Uterus (tissue), 3 donors: ENCODE measurements at regions not wholly inside any gene's neighbourhood (a gene's known extent, or its start where the extent isn't known, plus 50 kb on each side); places are given as distances from the start of the nearest gene placed in this dataset. TPM values are rescaled to one million over a fixed set of nuclear protein-coding genes. Genes with fewer than 3 reads are reported as not detected.

ENCODE experiments used
- DNase-seq, 2 donors: peaks; one replicate each; pipeline ENCODE4 v3.0.0-alpha.2; 2019 to 2020
- H3K27ac ChIP-seq, 2 donors: fragments of 200-600 bp; sonication (generic); 1 replicate in 1 of 2; 2 replicates in 1 of 2; pipeline ENCODE4 v1.5.1; 2016 to 2018
- H3K27me3 ChIP-seq, 2 donors: fragments of 200-600 bp; sonication (generic); one replicate each; pipeline ENCODE4 v1.5.1; 2018 to 2019; ENCODE audit warnings: control low read depth in 1 of 2
- H3K36me3 ChIP-seq, 2 donors: fragments of 200-600 bp; sonication (generic); one replicate each; pipeline ENCODE4 v1.5.1; 2019; ENCODE audit warnings: control low read depth in 1 of 2
- H3K4me1 ChIP-seq, 2 donors: fragments of 200-600 bp; sonication (generic); one replicate each; pipeline ENCODE4 v1.5.1; 2018 to 2019; ENCODE audit warnings: control low read depth in 1 of 2
- H3K4me3 ChIP-seq, 2 donors: fragments of 200-600 bp; sonication (generic); 1 replicate in 1 of 2; 2 replicates in 1 of 2; pipeline ENCODE4 v1.5.1; 2018 to 2019; ENCODE audit warnings: mild to moderate bottlenecking in 1 of 2
- H3K9me3 ChIP-seq, 2 donors: fragments of 200-600 bp; sonication (generic); one replicate each; pipeline ENCODE4 v1.5.1; 2019; ENCODE audit warnings: control low read depth in 1 of 2
- POLR2A ChIP-seq, 2 donors: fragments of 450-650 bp; IDR thresholded peaks; one replicate each; pipeline ENCODE4 v1.6.1; 2016; ENCODE audit warnings: antibody characterized with exemption in 2 of 2, mild to moderate bottlenecking in 1 of 2, moderate library complexity in 1 of 2
- intact Hi-C: fragments of 100-400 bp; cut with DNase I; formaldehyde crosslinking; loops from one replicate; pipeline ENCODE4 v1.15.1; 2023; ENCODE audit warnings: low total_unique reads
- small RNA-seq: library from RNA; depleted of rRNA; stranded (forward); fragments of <200 nt; gene quantifications from one replicate; pipeline ENCODE3, GENCODE V24; 2016
- TF ChIP-seq, protein P1 (sequence below), 4 experiments: fragments of 200-600 bp in 2 of 4; fragments of 450-650 bp in 2 of 4; sonication (generic) in 2 of 4; IDR thresholded peaks; one replicate each; pipeline ENCODE4 v1.5.1; 2016 to 2019; ENCODE audit warnings: antibody characterized with exemption in 4 of 4, mild to moderate bottlenecking in 2 of 4, moderate library complexity in 1 of 4
- donor health status: DM: yes; HTN: yes; CAD: no.

DNA sequence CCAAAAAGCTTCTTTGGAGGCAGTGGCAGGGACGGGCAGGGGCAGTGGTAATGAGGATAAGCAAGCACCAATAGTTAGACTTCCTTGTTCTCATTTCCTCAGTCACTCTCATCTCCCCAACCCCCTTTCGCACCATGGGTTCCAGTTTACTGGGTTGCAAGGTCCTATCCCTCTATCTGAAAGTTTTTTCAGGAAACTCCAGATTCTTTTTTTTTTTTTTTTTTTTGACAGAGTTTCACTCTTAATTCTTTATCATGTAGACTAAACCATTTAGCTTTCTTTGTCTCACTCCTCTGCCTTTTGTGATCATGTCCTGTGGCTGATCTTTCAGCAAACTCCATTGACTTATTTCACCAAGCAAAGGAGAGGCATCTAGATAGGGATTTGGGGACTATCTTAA, 51.4 kb upstream of the GMDS start:
- TF ChIP-seq POLR2A (IDR thresholded peaks at IDR 0.05): no peak
- TF ChIP-seq, protein P1, sequence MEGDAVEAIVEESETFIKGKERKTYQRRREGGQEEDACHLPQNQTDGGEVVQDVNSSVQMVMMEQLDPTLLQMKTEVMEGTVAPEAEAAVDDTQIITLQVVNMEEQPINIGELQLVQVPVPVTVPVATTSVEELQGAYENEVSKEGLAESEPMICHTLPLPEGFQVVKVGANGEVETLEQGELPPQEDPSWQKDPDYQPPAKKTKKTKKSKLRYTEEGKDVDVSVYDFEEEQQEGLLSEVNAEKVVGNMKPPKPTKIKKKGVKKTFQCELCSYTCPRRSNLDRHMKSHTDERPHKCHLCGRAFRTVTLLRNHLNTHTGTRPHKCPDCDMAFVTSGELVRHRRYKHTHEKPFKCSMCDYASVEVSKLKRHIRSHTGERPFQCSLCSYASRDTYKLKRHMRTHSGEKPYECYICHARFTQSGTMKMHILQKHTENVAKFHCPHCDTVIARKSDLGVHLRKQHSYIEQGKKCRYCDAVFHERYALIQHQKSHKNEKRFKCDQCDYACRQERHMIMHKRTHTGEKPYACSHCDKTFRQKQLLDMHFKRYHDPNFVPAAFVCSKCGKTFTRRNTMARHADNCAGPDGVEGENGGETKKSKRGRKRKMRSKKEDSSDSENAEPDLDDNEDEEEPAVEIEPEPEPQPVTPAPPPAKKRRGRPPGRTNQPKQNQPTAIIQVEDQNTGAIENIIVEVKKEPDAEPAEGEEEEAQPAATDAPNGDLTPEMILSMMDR (IDR thresholded peaks at IDR 0.05): no peak

More for the DNA sequence above, 51.4 kb upstream of the GMDS start:
- Histone ChIP-seq H3K27me3 (no peaks in the 10 kb centered on the region), H3K4me1 (no peaks in the 10 kb centered on the region), H3K4me3 (no peak overlapping the region), H3K36me3 (no peaks in the 10 kb centered on the region), H3K9me3 (peaks cover 0 to 13% of the 10 kb centered on the region in 2 donors), H3K27ac (no peak overlapping the region)
- DNase-seq: no peak
- intact Hi-C loops: no loop called here

Small RNAs in the stretch of these regions (small RNA-seq; reads per million reads assigned to genes)
- gene HMGN2P28: not detected
